ENCODE measurements at regions not wholly inside any gene's neighbourhood (a gene's known extent, or its start where the extent isn't known, plus 50 kb on each side); places are given as distances from the start of the nearest gene placed in this dataset.

GRCh38 chr16:73275024-73275423 lies 227.1 kb upstream of the ZFHX3 start:
- intact Hi-C loops (cut with micrococcal nuclease; ENCODE audit: unreplicated experiment), result no loop called here
- in situ Hi-C loops (cut with HindIII; ENCODE audit: extremely low pct_ligation_motif_present, low pct_unique_long_range_greater_than_20kb), result no loop called here
- Histone ChIP-seq H3K79me2 (ENCODE audit: insufficient read depth, low read length) (no peaks in the 10 kb centered on the region), H3K4me3 (replicated peaks in 1 of 3; ENCODE audit: insufficient read depth in 1 of 3, low read depth in 2 of 3, low read length in 3 of 3) (no peak overlapping the region), H3K9ac (ENCODE audit: insufficient read depth, low read depth, low read length) (no peak overlapping the region), H3K4me1 (ENCODE audit: insufficient read depth, low read length) (no peaks in the 10 kb centered on the region), H3K36me3 (replicated peaks in 1 of 2; ENCODE audit: control insufficient read depth in 1 of 2, insufficient read depth in 2 of 2, low read length in 2 of 2) (no peaks in the 10 kb centered on the region), H3K9me3 (ENCODE audit: low read length) (no peaks in the 10 kb centered on the region), H3K4me2 (ENCODE audit: low read depth, low read length) (no peak overlapping the region), H2AFZ (ENCODE audit: low read length) (no peak overlapping the region), H3K27me3 (ENCODE audit: control insufficient read depth in 1 of 2, insufficient read depth in 2 of 2, low read length in 2 of 2) (peaks cover 0 to 11% of the 10 kb centered on the region in 2 experiments; a peak in 1 of 5 replicates), H4K20me1 (ENCODE audit: insufficient read depth, low read length) (no peaks in the 10 kb centered on the region), H3K27ac (ENCODE audit: extremely low read length, insufficient read depth, low read length) (no peak overlapping the region)
- FAIRE-seq, result no peak
- no peak for DNase-seq (ENCODE audit: low spot score)
- WGBS (ENCODE audit: low lambda C conversion rate), result 2% methylated on average over 4 of the region's 5 CpGs
- no peak for ATAC-seq
- CTCF ChIA-PET (ENCODE audit: low intra/inter-chr PET ratio, low total read pairs), result no interaction called here
- no TSS peak for BruUV-seq (replicated peaks)
- POLR2A ChIA-PET, result no interaction called here
- TF ChIP-seq TAF15 (IDR thresholded peaks at IDR 0.05; ENCODE audit: low read depth, low read length, poor library complexity, severe bottlenecking), result no peak
- TF ChIP-seq, protein P1, sequence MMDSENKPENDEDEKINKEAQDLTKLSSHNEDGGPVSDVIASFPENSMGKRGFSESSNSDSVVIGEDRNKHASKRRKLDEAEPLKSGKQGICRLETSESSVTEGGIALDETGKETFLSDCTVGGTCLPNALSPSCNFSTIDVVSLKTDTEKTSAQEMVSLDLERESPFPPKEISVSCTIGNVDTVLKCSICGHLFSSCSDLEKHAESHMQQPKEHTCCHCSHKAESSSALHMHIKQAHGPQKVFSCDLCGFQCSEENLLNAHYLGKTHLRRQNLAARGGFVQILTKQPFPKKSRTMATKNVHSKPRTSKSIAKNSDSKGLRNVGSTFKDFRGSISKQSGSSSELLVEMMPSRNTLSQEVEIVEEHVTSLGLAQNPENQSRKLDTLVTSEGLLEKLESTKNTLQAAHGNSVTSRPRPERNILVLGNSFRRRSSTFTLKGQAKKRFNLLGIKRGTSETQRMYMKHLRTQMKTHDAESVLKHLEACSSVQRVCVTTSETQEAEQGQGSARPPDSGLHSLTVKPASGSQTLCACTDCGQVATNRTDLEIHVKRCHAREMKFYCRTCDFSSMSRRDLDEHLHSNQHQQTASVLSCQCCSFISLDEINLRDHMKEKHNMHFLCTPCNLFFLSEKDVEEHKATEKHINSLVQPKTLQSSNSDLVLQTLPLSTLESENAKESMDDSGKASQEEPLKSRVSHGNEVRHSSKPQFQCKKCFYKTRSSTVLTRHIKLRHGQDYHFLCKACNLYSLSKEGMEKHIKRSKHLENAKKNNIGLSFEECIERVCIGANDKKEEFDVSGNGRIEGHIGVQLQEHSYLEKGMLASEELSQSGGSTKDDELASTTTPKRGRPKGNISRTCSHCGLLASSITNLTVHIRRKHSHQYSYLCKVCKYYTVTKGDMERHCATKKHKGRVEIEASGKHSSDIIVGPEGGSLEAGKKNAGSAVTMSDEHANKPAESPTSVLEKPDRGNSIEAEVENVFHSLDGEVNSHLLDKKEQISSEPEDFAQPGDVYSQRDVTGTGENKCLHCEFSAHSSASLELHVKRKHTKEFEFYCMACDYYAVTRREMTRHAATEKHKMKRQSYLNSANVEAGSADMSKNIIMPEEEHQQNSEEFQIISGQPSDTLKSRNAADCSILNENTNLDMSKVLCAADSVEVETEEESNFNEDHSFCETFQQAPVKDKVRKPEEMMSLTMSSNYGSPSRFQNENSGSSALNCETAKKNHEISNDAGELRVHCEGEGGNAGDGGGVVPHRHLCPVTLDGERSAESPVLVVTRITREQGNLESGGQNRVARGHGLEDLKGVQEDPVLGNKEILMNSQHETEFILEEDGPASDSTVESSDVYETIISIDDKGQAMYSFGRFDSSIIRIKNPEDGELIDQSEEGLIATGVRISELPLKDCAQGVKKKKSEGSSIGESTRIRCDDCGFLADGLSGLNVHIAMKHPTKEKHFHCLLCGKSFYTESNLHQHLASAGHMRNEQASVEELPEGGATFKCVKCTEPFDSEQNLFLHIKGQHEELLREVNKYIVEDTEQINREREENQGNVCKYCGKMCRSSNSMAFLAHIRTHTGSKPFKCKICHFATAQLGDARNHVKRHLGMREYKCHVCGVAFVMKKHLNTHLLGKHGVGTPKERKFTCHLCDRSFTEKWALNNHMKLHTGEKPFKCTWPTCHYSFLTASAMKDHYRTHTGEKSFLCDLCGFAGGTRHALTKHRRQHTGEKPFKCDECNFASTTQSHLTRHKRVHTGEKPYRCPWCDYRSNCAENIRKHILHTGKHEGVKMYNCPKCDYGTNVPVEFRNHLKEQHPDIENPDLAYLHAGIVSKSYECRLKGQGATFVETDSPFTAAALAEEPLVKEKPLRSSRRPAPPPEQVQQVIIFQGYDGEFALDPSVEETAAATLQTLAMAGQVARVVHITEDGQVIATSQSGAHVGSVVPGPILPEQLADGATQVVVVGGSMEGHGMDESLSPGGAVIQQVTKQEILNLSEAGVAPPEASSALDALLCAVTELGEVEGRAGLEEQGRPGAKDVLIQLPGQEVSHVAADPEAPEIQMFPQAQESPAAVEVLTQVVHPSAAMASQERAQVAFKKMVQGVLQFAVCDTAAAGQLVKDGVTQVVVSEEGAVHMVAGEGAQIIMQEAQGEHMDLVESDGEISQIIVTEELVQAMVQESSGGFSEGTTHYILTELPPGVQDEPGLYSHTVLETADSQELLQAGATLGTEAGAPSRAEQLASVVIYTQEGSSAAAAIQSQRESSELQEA (CRISPR knock-in tag; IDR thresholded peaks at IDR 0.05; ENCODE audit: not compliant biosample characterization), result no peak
- TF ChIP-seq, protein P2, sequence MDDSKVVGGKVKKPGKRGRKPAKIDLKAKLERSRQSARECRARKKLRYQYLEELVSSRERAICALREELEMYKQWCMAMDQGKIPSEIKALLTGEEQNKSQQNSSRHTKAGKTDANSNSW (CRISPR knock-in tag; IDR thresholded peaks at IDR 0.05; ENCODE audit: borderline replicate concordance), result no peak
- TF ChIP-seq KLF15 (CRISPR knock-in tag; IDR thresholded peaks at IDR 0.05; ENCODE audit: borderline replicate concordance), result no peak
- TF ChIP-seq GMEB2 (CRISPR knock-in tag; IDR thresholded peaks at IDR 0.05; ENCODE audit: low read depth), result no peak
- TF ChIP-seq HDAC6 (IDR thresholded peaks at IDR 0.05; ENCODE audit: low read depth, low read length), result no peak

Measured in HepG2 (cell line).